T47D (cell line): ENCODE measurements at regions not wholly inside any gene's neighbourhood (a gene's known extent, or its start where the extent isn't known, plus 50 kb on each side); places are given as distances from the start of the nearest gene placed in this dataset.

Source experiments
- DNase-seq, 2 experiments: peaks; one replicate each; pipeline versions ENCODE4 v3.0.0 to v3.0.0-alpha.2; 2011 to 2012; ENCODE audit warnings: low read depth in 1 of 2, low spot score in 1 of 2
- JUND ChIP-seq: IDR thresholded peaks from 2 replicates; pipeline ENCODE4 v1.6.1; 2012; ENCODE audit warnings: low read depth
- in situ Hi-C: cut with HindIII; loops from 2 replicates; pipeline ENCODE4 v1.10.0; 2016; ENCODE audit warnings: low sequenced_read_pairs, low pct_unique_long_range_greater_than_20kb

DNA sequence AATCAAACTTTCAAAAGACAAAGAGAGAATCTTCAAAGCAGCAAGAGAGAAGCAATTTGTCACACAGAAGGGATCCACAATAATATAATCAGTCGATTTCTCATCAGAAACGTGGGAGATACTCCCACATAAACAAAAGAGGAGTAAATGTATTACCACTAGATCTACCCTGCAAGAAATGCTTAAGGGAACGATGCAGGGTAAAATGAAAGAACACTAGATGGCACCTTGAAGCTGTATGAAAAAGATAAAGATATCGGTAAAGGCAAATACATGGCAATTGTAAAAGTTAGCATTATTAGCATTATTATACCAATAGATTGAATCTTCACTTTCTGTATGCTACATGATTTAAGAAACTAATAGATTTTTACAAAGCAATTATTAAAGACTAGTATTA is 677.0 kb downstream of the SUCLG1 start:
- TF ChIP-seq JUND = no peak
- no peak for DNase-seq
- in situ Hi-C loops = no loop called here

DNA sequence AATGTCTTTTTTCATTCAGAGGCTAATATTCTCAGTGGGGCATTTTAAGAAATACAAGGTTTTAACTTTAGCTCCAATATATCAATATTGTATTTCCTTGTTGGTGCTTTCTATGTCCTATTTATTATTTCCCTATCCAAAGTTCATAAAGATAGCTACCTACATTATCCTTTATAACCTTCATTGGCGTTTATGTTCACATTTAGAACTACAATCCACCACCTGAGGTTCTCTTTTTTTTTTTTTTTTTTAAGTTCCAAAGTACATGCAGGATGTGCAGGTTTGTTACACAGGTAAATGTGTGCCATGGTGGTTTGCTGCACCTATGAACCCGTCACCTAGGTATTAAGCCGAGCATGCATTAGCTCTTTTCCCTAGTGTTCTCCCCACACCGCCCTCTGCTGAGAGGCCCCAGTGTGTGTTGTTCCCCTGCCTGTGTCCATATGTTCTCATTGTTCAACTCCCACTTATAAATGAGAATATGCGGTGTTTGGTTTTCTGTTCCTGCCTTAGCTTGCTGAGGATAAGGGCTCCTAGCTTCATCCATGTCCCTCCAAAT is 694.6 kb downstream of the SUCLG1 start:
- in situ Hi-C loops = no loop called here
- no peak for TF ChIP-seq JUND

DNA sequence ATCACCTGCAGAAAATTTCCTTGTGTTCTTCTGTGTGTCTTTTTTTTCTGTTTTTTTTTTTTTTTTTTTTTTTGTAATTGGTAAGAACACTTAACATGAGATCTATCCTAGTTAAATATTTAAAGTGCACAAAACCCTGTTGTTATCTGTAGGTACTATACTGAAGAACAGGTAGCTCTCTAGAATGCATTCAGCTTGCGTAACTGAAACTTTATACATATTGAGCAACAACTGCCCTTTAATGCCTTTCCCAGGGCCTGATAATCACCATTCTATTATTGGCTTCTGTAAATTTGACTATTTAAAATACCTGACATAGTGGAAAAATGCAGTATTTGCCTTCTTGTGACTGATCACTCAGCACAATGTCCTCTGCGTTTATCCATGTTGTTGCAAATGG is 701.8 kb downstream of the SUCLG1 start:
- in situ Hi-C loops = no loop called here
- DNase-seq = no peak
- no peak for TF ChIP-seq JUND

More for the DNA sequence above, 694.6 kb downstream of the SUCLG1 start:
- no peak for DNase-seq

DNA sequence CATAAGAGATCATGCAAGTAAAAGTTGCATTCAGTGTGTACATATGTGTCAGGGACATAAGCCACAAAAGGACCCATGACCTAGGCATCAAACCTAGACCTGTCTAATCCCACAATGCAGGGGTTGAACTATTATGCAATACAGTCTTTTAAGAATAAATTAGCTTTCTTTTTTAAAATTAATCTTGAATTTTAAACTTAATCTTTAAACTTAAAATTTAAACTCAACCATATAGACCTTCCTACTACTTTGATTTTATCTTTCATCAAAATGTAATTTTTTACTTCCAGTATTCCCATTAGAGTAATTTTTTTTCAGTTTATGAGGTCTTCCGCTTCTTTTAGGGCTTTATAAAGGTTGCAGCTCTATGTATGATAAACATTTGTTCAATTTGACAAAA is 702.9 kb downstream of the SUCLG1 start:
- DNase-seq = no peak
- in situ Hi-C loops = no loop called here
- no peak for TF ChIP-seq JUND

DNA sequence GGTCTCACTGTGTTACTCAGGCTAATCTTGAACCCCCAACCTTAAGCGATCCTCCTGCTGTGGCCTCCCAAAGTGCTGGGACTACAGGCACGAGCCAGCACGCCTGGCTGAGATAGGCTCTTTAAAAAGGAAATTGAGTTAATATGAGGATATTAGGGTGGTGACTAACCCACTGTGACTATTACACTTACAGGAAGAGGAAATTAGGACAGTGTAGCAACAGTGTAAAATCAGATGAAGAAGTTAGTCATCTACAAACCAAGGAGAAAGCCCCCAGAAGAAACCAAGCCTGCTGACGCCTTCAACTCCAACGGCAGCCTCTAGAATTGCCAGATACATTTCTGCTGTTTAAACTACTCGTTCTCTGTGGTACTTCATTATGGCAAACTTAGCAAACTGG is 711.9 kb downstream of the SUCLG1 start:
- no peak for DNase-seq
- no peak for TF ChIP-seq JUND
- in situ Hi-C loops = no loop called here

DNA sequence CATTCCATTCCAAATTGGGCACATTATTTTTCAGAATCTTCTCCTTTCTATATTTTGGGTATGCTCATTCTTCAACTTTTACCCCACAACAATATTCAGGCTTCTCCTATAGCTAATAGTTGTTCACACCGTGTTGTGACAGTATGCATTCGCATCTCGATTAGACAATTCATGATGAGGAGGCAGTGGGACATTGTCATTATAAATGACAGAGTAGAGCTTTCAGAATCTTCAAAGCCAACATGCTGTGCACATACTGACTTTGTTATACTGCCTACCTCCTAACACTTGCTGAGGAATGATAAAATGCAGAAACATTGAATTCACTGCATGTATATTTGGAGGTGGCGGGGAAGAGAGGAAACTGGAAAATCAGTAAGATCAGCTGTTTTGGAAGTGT is 714.2 kb downstream of the SUCLG1 start:
- in situ Hi-C loops = no loop called here
- TF ChIP-seq JUND = no peak
- no peak for DNase-seq

DNA sequence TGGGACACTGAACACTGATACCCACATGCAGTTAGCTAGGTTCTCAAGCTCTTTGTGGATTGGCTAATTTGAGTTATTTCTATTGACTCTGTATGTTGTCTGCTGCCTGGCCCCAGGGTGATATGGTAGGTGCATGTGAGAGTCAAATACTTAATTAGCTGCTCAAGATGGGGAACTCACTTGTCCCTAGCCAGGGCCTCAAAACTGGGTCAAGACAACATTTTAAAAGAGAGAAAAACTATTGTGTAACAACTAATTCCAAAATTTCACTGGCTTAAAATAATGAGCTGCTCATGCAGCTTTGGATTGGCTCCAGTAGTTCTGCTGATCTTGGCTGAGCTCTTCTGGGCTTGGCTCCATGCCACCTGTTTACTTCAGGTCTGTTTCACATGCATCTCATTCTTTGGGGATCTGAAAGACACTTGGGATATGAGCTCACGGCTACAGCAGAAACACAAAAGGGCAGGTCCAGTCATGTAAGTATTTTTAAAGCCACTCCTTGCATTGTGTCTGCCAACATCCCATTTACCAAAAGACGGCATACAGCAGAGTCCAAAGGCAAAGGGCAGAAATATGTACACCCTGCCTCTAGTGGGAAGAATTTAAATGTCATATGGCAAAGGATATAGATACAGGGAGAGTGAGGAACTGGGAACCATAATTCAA is 716.8 kb downstream of the SUCLG1 start:
- no peak for TF ChIP-seq JUND
- DNase-seq = peak in 1 of 2 experiments; percentile 1
- in situ Hi-C loops = no loop called here

DNA sequence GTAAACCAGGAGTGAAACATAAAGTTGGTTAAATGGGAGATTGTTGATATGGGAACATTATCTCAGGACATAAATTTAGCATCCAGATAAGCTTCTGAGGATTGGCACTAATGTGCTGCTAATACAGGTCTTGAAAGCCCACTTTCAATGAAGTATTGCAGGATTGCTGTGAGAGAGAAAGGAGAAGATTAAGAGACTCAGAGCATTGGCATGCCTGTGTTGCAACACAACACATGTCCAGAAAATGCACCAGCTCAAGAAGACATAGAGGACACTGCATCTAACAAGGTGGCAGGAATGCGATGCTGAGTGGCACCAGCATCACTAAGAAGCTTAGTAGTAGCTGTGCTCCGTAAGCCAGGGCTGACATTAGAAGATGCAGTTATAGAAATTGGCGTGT is 728.9 kb downstream of the SUCLG1 start:
- DNase-seq = no peak
- TF ChIP-seq JUND = no peak
- in situ Hi-C loops = no loop called here

DNA sequence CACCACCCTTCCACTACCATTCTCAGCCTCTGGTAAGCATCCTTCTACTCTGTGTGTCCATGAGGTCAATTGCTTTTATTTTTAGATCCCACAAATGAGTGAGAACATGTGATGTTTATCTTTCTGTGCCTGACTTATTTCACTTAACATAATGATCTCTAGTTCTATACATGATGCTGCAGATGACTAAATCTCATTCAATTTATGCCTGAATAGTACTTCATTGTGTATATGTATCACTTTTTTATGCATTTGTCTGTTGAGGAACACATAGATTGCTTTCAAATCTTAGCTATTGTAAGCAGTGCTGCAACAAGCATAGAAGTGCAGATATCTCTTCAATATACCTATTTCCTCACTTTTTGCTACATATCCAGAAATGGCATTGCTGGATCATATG is 733.3 kb downstream of the SUCLG1 start:
- no peak for TF ChIP-seq JUND
- in situ Hi-C loops = no loop called here
- DNase-seq = no peak

DNA sequence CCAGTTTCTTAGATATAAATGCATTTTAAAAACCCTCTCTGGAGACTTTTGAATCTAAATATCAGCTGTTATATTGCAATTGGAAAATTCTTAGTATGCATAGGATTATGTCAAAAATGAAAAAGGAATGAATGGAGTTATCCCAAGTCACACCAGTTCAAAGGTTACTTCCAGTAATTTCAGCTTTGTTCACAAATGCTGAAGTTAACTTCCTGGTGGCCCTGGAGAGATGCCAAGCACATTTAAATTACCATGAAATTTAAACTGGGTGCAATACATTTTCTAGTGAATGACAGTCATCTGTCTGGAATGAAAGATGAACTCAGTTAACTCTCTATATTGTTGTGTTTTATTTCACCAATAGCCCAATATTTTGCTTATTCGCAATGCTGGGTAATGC is 753.9 kb downstream of the SUCLG1 start:
- in situ Hi-C loops = no loop called here
- TF ChIP-seq JUND = no peak
- no peak for DNase-seq

DNA sequence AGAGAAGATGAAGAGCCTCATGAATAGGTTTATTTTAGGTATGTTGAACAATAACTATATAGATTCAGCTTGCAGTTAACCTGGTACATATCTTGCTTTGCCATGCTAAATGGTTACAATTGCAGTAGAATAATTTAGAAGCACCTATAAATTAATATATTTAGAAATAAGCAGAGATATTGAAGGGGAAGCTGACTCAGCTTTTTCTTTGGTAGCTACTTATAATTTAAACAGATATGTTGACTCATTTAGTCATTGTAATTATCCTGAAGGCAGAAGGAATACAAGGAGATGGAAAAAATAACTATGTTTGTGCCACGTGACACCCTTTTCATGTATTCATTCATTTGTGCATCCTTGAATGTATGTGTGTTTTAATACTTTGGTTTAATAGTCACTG is 755.5 kb downstream of the SUCLG1 start:
- TF ChIP-seq JUND = no peak
- in situ Hi-C loops = no loop called here
- DNase-seq = no peak

DNA sequence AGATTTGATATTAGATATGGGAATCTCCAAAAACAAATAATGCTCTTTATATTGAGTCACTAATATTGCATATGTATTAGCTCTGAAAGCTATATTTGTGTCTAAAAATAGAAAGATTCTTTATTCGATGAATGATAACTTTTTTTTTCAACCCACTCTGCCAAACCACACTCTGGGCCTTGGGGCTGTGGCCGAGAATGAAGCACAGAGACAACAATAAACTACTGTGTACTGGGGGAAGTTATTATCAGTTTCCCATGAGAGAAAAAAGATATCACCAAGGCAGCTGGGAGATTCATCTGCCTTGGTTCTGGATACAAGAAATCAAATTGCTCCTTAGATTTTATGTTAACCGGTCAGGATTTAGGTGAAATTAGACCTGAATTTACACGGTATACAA is 762.2 kb downstream of the SUCLG1 start:
- in situ Hi-C loops = no loop called here
- TF ChIP-seq JUND = no peak
- no peak for DNase-seq

DNA sequence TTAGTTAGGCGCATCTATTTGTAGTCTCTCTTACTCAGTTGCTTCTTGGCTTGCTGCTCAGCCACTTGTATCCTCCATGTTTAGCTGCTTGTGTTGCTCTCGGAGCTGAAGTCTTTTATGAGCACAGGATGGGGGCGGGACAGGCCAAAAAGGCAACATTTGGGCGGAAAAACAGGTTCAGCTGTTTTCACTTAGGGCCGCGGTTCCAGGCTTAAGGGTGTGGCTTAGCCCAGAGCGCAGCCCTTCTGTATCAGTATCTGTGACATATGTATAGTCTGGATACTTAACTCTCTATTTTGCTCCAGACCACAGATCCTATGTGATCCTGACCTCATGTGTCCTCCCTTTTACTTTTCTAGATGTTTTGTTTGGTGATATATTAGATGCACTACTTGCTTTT is 763.5 kb downstream of the SUCLG1 start:
- in situ Hi-C loops = no loop called here
- no peak for DNase-seq
- TF ChIP-seq JUND = no peak

DNA sequence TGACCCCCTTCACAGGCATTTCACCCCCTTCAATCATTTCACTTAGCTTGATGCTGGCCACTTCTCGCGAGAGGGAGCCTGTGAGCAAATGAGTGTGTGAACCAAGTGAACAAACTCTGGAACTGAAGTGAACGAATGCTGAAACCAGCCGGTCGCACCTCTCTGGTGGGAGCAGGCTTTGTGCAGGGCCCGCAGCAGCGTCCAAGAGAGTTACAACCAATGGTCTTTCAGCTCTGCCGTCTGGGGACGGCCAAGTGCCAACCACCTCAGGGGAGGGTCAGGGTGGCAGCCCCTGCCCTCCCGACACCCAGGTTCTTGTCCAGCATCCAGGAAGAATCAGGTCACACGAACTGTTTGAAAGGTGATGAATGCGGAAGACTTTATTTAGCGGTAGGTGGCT is 764.0 kb downstream of the SUCLG1 start:
- no peak for TF ChIP-seq JUND
- in situ Hi-C loops = no loop called here
- DNase-seq = peak in 1 of 2 experiments; percentile 6

DNA sequence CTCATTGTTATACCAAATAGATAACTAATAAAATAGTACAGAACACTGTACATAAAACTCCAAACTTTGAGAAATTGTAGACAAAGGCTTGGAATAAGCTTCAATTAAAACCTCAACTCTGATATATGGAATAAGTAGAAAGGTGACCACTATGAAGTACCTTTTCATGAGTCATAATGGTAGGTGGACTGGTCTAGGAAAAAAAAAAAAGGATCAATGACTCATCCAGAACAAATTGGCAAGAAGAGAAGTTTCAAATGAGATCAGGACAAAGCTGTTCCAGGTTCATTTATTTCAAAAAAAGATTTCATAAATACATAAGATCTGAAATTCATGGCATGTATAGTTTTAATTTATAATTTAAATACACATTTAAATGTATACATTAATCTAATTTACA is 769.7 kb downstream of the SUCLG1 start:
- TF ChIP-seq JUND = no peak
- no peak for DNase-seq
- in situ Hi-C loops = no loop called here
